Liver (tissue), 3 donors: ENCODE measurements at regions not wholly inside any gene's neighbourhood (a gene's known extent, or its start where the extent isn't known, plus 50 kb on each side); places are given as distances from the start of the nearest gene placed in this dataset.

Source experiments
- EGR1 ChIP-seq, 2 donors: IDR thresholded peaks; 2 replicates each; pipeline ENCODE4 v1.6.1; 2016 to 2018; ENCODE audit warnings: antibody characterized with exemption in 2 of 2, low read depth in 2 of 2
- SP1 ChIP-seq: IDR thresholded peaks from 2 replicates; pipeline ENCODE4 v1.6.1; 2018; ENCODE audit warnings: antibody characterized with exemption, mild to moderate bottlenecking
- YY1 ChIP-seq: IDR thresholded peaks from 2 replicates; pipeline ENCODE4 v1.6.1; 2016; ENCODE audit warnings: antibody characterized with exemption, mild to moderate bottlenecking
- TF ChIP-seq, protein P1 (sequence below): fragments of 150-350 bp; IDR thresholded peaks from 2 replicates; pipeline ENCODE4 v1.5.1; 2017; ENCODE audit warnings: improper control_type of control experiment, low read depth, low read length; ENCODE audit not compliant: missing input control
- TF ChIP-seq, protein P2 (sequence below): IDR thresholded peaks from 2 replicates; pipeline ENCODE4 v1.6.1; 2016; ENCODE audit warnings: antibody characterized with exemption, mild to moderate bottlenecking
- TF ChIP-seq, protein P3 (sequence below): IDR thresholded peaks from 2 replicates; pipeline ENCODE4 v1.6.1; 2016; ENCODE audit warnings: antibody characterized with exemption
- donor health status: healthy.
- donor health status: healthy.

DNA sequence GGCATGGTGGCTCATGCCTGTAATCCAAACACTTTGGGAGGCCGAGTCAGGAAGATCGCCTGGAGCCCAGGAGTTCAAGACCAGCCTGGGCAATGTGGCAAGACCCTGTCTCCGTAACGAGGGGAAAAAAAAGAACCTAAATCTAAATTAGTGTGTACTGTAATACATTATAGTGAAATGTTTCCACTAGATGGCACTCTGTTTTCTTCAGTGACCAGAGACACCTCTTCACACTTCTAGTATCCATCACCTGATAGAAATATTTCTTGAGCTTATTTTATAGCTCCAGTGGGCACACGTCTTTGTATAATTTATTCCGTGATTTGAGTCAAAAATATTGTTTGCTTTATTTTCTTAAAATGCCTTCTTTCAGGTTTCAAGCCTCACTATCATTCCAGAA, 600.9 kb upstream of the DIPK2B start:
- TF ChIP-seq EGR1 (IDR thresholded peaks at IDR 0.05; ENCODE audit: low read depth in 2 of 2): no peak
- TF ChIP-seq, protein P1, sequence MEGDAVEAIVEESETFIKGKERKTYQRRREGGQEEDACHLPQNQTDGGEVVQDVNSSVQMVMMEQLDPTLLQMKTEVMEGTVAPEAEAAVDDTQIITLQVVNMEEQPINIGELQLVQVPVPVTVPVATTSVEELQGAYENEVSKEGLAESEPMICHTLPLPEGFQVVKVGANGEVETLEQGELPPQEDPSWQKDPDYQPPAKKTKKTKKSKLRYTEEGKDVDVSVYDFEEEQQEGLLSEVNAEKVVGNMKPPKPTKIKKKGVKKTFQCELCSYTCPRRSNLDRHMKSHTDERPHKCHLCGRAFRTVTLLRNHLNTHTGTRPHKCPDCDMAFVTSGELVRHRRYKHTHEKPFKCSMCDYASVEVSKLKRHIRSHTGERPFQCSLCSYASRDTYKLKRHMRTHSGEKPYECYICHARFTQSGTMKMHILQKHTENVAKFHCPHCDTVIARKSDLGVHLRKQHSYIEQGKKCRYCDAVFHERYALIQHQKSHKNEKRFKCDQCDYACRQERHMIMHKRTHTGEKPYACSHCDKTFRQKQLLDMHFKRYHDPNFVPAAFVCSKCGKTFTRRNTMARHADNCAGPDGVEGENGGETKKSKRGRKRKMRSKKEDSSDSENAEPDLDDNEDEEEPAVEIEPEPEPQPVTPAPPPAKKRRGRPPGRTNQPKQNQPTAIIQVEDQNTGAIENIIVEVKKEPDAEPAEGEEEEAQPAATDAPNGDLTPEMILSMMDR: peak; percentile 22
- TF ChIP-seq, protein P2, sequence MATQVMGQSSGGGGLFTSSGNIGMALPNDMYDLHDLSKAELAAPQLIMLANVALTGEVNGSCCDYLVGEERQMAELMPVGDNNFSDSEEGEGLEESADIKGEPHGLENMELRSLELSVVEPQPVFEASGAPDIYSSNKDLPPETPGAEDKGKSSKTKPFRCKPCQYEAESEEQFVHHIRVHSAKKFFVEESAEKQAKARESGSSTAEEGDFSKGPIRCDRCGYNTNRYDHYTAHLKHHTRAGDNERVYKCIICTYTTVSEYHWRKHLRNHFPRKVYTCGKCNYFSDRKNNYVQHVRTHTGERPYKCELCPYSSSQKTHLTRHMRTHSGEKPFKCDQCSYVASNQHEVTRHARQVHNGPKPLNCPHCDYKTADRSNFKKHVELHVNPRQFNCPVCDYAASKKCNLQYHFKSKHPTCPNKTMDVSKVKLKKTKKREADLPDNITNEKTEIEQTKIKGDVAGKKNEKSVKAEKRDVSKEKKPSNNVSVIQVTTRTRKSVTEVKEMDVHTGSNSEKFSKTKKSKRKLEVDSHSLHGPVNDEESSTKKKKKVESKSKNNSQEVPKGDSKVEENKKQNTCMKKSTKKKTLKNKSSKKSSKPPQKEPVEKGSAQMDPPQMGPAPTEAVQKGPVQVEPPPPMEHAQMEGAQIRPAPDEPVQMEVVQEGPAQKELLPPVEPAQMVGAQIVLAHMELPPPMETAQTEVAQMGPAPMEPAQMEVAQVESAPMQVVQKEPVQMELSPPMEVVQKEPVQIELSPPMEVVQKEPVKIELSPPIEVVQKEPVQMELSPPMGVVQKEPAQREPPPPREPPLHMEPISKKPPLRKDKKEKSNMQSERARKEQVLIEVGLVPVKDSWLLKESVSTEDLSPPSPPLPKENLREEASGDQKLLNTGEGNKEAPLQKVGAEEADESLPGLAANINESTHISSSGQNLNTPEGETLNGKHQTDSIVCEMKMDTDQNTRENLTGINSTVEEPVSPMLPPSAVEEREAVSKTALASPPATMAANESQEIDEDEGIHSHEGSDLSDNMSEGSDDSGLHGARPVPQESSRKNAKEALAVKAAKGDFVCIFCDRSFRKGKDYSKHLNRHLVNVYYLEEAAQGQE: no peak
- no peak for TF ChIP-seq YY1
- TF ChIP-seq, protein P3, sequence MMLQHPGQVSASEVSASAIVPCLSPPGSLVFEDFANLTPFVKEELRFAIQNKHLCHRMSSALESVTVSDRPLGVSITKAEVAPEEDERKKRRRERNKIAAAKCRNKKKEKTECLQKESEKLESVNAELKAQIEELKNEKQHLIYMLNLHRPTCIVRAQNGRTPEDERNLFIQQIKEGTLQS: no peak
- no peak for TF ChIP-seq SP1
